SK-N-SH (cell line): ENCODE measurements at regions not wholly inside any gene's neighbourhood (a gene's known extent, or its start where the extent isn't known, plus 50 kb on each side); places are given as distances from the start of the nearest gene placed in this dataset.

Experiments
- CTCF ChIA-PET: fragments of 300-600, 350-600 bp; formaldehyde crosslinking; extraction: SDS; loops from one replicate; lab custom pipeline; 2021; lab: Yijun Ruan, JAX
- POLR2A ChIA-PET: fragments of 350-600 bp; sonication (Branson Sonifier 250); formaldehyde crosslinking; extraction: SDS; loops from one replicate; lab custom pipeline; 2020; ENCODE audit warnings: antibody characterized with exemption, inconsistent platforms; lab: Yijun Ruan, JAX
- DNase-seq: peaks from one replicate; pipeline ENCODE4 v3.0.0; 2012
- H2AFZ ChIP-seq: fragments of 200-600 bp; sonication (generic); 2 replicates; pipeline ENCODE4 v1.8.1; 2016; ENCODE audit warnings: antibody characterized with exemption, mild to moderate bottlenecking, low read depth
- H3F3A ChIP-seq: fragments of 200-600 bp; sonication (generic); replicated peaks from 2 replicates; pipeline ENCODE3; 2016; ENCODE audit warnings: antibody characterized with exemption, mild to moderate bottlenecking; ENCODE audit not compliant: insufficient read depth
- H3K27ac ChIP-seq, 2 experiments: fragments of 200-500 bp in 1 of 2; fragments of 200-600 bp in 1 of 2; sonication (Bioruptor generic) in 1 of 2; sonication (generic), shearing (Covaris generic) in 1 of 2; 2 replicates each; pipeline versions ENCODE4 v1.5.1 to v1.6.1; 2014 to 2016; ENCODE audit warnings: low read depth in 2 of 2, inconsistent platforms in 1 of 2, low read length in 1 of 2, mild to moderate bottlenecking in 1 of 2, mixed read lengths in 1 of 2
- H3K27me3 ChIP-seq: fragments of 200-600 bp; sonication (generic), shearing (Covaris generic); 2 replicates; pipeline ENCODE4 v1.6.1; 2016; ENCODE audit warnings: mixed run types; ENCODE audit not compliant: insufficient read depth
- H3K36me3 ChIP-seq, 2 experiments: fragments of 200-500 bp in 1 of 2; fragments of 200-600 bp in 1 of 2; sonication (Bioruptor generic) in 1 of 2; sonication (generic) in 1 of 2; replicated peaks in 1 of 2; 2 replicates each; pipeline versions ENCODE3 to v1.5.1; 2014 to 2016; ENCODE audit warnings: low read length in 1 of 2, mild to moderate bottlenecking in 1 of 2; ENCODE audit not compliant: insufficient read depth in 2 of 2, control insufficient read depth in 1 of 2
- H3K4me1 ChIP-seq, 2 experiments: fragments of 200-500 bp in 1 of 2; fragments of 200-600 bp in 1 of 2; sonication (Bioruptor generic) in 1 of 2; sonication (generic), shearing (Covaris generic) in 1 of 2; 2 replicates each; pipeline versions ENCODE4 v1.5.1 to v1.6.1; 2014 to 2016; ENCODE audit warnings: low read depth in 1 of 2, low read length in 1 of 2, mixed run types in 1 of 2; ENCODE audit not compliant: insufficient read depth in 2 of 2, control insufficient read depth in 1 of 2
- H3K4me2 ChIP-seq: fragments of 200-600 bp; sonication (generic), shearing (Covaris generic); 2 replicates; pipeline ENCODE4 v1.6.1; 2017; ENCODE audit warnings: mixed run types
- H3K4me3 ChIP-seq, 2 experiments: fragments of 200-500 bp in 1 of 2; fragments of 200-600 bp in 1 of 2; sonication (Bioruptor generic) in 1 of 2; sonication (generic), shearing (Covaris generic) in 1 of 2; 2 replicates each; pipeline versions ENCODE4 v1.5.1 to v1.8.1; 2014 to 2016; ENCODE audit warnings: low read depth in 2 of 2, inconsistent platforms in 1 of 2, low read length in 1 of 2, mild to moderate bottlenecking in 1 of 2, mixed read lengths in 1 of 2, moderate library complexity in 1 of 2
- H3K79me2 ChIP-seq: fragments of 200-600 bp; sonication (generic); 2 replicates; pipeline ENCODE4 v1.8.1; 2017; ENCODE audit warnings: mild to moderate bottlenecking; ENCODE audit not compliant: insufficient read depth
- H3K9ac ChIP-seq: fragments of 200-600 bp; sonication (generic); 2 replicates; pipeline ENCODE4 v1.6.1; 2017; ENCODE audit warnings: mixed run types
- H3K9me2 ChIP-seq: fragments of 200-600 bp; sonication (generic); 2 replicates; pipeline ENCODE4 v1.6.1; 2017; ENCODE audit warnings: mixed run types
- H3K9me3 ChIP-seq: fragments of 200-600 bp; sonication (generic); 2 replicates; pipeline ENCODE4 v1.6.1; 2017; ENCODE audit warnings: mixed run types, mild to moderate bottlenecking, moderate library complexity
- H4K20me1 ChIP-seq: fragments of 200-600 bp; sonication (generic); 2 replicates; pipeline ENCODE4 v1.6.1; 2017; ENCODE audit warnings: mild to moderate bottlenecking, mixed run types; ENCODE audit not compliant: insufficient read depth
- CHD2 ChIP-seq: fragments of 150-350 bp; IDR thresholded peaks from 2 replicates; pipeline ENCODE4 v1.6.1; 2018; ENCODE audit warnings: low read length; ENCODE audit not compliant: partially characterized antibody
- ELF1 ChIP-seq: IDR thresholded peaks from 2 replicates; pipeline ENCODE4 v1.4.0; 2012
- FOXJ3 ChIP-seq: sonication (generic); formaldehyde crosslinking; IDR thresholded peaks from 2 replicates; pipeline ENCODE4 v1.5.1; 2020; ENCODE audit warnings: mild to moderate bottlenecking, missing genetic modification reagents
- FOXM1 ChIP-seq: IDR thresholded peaks from 2 replicates; pipeline ENCODE4 v1.4.0; 2012; ENCODE audit warnings: low read depth, mild to moderate bottlenecking
- NFIC ChIP-seq: IDR thresholded peaks from 2 replicates; pipeline ENCODE4 v1.4.0; 2012; ENCODE audit warnings: borderline replicate concordance
- NRF1 ChIP-seq: IDR thresholded peaks from 2 replicates; pipeline ENCODE4 v1.6.1; 2012; ENCODE audit warnings: low read depth, mild to moderate bottlenecking, low read length
- RFX5 ChIP-seq: IDR thresholded peaks from 2 replicates; pipeline ENCODE4 v1.6.1; 2012; ENCODE audit warnings: mild to moderate bottlenecking, improper control_type of control experiment, low read length
- RXRA ChIP-seq: IDR thresholded peaks from 2 replicates; pipeline ENCODE4 v1.4.0; 2012; ENCODE audit warnings: low read depth, mild to moderate bottlenecking, borderline replicate concordance
- SIN3A ChIP-seq: IDR thresholded peaks from 2 replicates; pipeline ENCODE4 v1.6.1; 2012; ENCODE audit warnings: low read depth, mild to moderate bottlenecking, low read length, moderate library complexity, borderline replicate concordance
- TAF1 ChIP-seq: IDR thresholded peaks from 2 replicates; pipeline ENCODE4 v1.6.1; 2012; ENCODE audit warnings: low read depth, mild to moderate bottlenecking, low read length, moderate library complexity, borderline replicate concordance
- TCF12 ChIP-seq: IDR thresholded peaks from 2 replicates; pipeline ENCODE4 v1.4.0; 2012
- TEAD4 ChIP-seq: IDR thresholded peaks from 2 replicates; pipeline ENCODE4 v1.4.0; 2012; ENCODE audit warnings: mild to moderate bottlenecking, borderline replicate concordance; ENCODE audit not compliant: insufficient read depth
- WGBS: methylation state at CpG from one replicate; pipeline ENCODE4 v1.1.6; 2017; ENCODE audit warnings: low lambda C conversion rate; 5-methylcytosine and 5-hydroxymethylcytosine counted together
- TF ChIP-seq, protein P1 (sequence below): fragments of 150-350 bp; IDR thresholded peaks from 2 replicates; pipeline ENCODE4 v1.6.1; 2016; ENCODE audit warnings: mild to moderate bottlenecking, low read depth, low read length
- TF ChIP-seq, protein P2 (sequence below): IDR thresholded peaks from 2 replicates; pipeline ENCODE4 v1.4.0; 2012; ENCODE audit warnings: low read depth, borderline replicate concordance
- TF ChIP-seq, protein P3 (sequence below): IDR thresholded peaks from 2 replicates; pipeline ENCODE4; 2012
- TF ChIP-seq, protein P4 (sequence below): fragments of 150-350 bp; IDR thresholded peaks from 2 replicates; pipeline ENCODE4 v1.6.1; 2017; ENCODE audit warnings: antibody characterized with exemption, low read length, low read depth, borderline replicate concordance
- TF ChIP-seq, protein P5 (sequence below): fragments of 200-600 bp; sonication (generic); IDR thresholded peaks from 2 replicates; pipeline ENCODE4 v1.6.1; 2017; ENCODE audit warnings: antibody characterized with exemption, mild to moderate bottlenecking, moderate library complexity

DNA sequence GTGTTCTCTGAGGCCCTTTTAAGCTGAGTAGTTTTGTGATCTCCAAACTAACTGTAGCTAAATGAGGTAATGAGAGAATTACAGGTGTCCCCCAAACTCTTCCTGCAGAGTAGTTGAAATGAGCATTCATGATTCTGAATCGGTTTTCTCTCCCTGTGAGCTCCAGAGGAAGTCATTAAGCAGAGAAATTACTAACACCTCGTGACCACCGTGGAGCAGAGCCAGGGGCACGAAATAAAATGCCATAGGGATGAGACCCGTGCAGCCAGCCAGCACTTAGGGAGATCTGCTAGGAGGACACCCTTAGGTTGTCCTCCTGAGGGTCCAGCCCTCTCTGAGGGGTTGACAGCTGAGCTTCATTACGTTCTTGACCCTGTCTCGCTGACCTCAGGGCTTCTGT, 79.5 kb downstream of the SLC25A47 start:
- POLR2A ChIA-PET, result no interaction called here
- Histone ChIP-seq H3K79me2 (no peaks in the 10 kb centered on the region; the same call in 1 of the 2 replicates), H3K27ac (peak overlapping the region in 1 of 2 experiments; percentile 100; a peak in 2 of 4 replicates), H3K9me2 (no peaks in the 10 kb centered on the region), H2AFZ (no peak overlapping the region), H3K4me2 (no peak overlapping the region), H3K36me3 (no peaks in the 10 kb centered on the region), H4K20me1 (no peaks in the 10 kb centered on the region), H3K9me3 (no peaks in the 10 kb centered on the region), H3K4me1 (peaks cover 5 to 83% of the 10 kb centered on the region in 2 experiments; a peak in 2 of 4 replicates), H3K9ac (no peak overlapping the region), H3K27me3 (no peaks in the 10 kb centered on the region), H3F3A (no peaks in the 10 kb centered on the region), H3K4me3 (no peak overlapping the region)
- CTCF ChIA-PET, result interaction anchor here (0.8 to 2.5 kb wide), 6 partner anchors 15 to 336 kb away, joined by 3 to 25 read pairs (median 4); no protein-coding TSS in a partner anchor
- no peak for DNase-seq
- TF ChIP-seq FOXJ3 (CRISPR knock-in tag) (no peak), TAF1 (no peak), RXRA (no peak), NFIC (no peak), SIN3A (no peak)
- TF ChIP-seq, protein P1, sequence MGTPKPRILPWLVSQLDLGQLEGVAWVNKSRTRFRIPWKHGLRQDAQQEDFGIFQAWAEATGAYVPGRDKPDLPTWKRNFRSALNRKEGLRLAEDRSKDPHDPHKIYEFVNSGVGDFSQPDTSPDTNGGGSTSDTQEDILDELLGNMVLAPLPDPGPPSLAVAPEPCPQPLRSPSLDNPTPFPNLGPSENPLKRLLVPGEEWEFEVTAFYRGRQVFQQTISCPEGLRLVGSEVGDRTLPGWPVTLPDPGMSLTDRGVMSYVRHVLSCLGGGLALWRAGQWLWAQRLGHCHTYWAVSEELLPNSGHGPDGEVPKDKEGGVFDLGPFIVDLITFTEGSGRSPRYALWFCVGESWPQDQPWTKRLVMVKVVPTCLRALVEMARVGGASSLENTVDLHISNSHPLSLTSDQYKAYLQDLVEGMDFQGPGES, result no peak
- TF ChIP-seq, protein P2, sequence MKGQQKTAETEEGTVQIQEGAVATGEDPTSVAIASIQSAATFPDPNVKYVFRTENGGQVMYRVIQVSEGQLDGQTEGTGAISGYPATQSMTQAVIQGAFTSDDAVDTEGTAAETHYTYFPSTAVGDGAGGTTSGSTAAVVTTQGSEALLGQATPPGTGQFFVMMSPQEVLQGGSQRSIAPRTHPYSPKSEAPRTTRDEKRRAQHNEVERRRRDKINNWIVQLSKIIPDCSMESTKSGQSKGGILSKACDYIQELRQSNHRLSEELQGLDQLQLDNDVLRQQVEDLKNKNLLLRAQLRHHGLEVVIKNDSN, result no peak
- TF ChIP-seq, protein P3, sequence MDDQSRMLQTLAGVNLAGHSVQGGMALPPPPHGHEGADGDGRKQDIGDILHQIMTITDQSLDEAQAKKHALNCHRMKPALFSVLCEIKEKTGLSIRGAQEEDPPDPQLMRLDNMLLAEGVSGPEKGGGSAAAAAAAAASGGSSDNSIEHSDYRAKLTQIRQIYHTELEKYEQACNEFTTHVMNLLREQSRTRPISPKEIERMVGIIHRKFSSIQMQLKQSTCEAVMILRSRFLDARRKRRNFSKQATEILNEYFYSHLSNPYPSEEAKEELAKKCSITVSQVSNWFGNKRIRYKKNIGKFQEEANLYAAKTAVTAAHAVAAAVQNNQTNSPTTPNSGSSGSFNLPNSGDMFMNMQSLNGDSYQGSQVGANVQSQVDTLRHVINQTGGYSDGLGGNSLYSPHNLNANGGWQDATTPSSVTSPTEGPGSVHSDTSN, result no peak
- TF ChIP-seq, protein P4, sequence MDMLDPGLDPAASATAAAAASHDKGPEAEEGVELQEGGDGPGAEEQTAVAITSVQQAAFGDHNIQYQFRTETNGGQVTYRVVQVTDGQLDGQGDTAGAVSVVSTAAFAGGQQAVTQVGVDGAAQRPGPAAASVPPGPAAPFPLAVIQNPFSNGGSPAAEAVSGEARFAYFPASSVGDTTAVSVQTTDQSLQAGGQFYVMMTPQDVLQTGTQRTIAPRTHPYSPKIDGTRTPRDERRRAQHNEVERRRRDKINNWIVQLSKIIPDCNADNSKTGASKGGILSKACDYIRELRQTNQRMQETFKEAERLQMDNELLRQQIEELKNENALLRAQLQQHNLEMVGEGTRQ, result no peak
- WGBS, result 71% methylated on average over 7 of the region's 7 CpGs

DNA sequence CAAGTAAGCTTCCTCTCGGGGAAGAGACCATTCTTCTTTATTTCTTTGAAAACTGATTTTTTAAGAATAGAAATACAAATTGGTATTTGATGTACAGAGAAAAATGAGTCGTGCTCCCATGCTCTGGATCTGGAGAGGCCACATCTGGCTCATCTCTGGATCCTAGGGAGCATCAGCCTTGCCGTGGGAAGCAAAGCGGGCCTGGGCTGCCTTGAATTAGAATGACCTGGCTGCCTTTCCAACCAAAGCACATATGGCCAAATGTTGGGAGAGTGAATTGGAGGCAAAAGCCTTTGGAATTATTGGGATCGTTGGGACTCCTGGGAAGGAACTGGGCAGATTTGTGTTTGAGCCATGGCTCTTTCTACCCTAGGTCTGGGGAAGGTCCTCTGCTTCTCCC, 80.0 kb downstream of the SLC25A47 start:
- TF ChIP-seq FOXM1 (no peak), CHD2 (no peak), RXRA (no peak), NRF1 (no peak), RFX5 (no peak), TCF12 (no peak), ELF1 (no peak), FOXJ3 (CRISPR knock-in tag) (no peak), TEAD4 (no peak)
- TF ChIP-seq, protein P2, result no peak
- TF ChIP-seq, protein P5, sequence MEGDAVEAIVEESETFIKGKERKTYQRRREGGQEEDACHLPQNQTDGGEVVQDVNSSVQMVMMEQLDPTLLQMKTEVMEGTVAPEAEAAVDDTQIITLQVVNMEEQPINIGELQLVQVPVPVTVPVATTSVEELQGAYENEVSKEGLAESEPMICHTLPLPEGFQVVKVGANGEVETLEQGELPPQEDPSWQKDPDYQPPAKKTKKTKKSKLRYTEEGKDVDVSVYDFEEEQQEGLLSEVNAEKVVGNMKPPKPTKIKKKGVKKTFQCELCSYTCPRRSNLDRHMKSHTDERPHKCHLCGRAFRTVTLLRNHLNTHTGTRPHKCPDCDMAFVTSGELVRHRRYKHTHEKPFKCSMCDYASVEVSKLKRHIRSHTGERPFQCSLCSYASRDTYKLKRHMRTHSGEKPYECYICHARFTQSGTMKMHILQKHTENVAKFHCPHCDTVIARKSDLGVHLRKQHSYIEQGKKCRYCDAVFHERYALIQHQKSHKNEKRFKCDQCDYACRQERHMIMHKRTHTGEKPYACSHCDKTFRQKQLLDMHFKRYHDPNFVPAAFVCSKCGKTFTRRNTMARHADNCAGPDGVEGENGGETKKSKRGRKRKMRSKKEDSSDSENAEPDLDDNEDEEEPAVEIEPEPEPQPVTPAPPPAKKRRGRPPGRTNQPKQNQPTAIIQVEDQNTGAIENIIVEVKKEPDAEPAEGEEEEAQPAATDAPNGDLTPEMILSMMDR, result no peak
- TF ChIP-seq, protein P4, result no peak
- TF ChIP-seq, all 33 proteins: peak for 0
- no peaks in the 10 kb centered on the region for H3K27me3 ChIP-seq
- H3K9me2 ChIP-seq, result no peaks in the 10 kb centered on the region
- no peak overlapping the region for H2AFZ ChIP-seq
- peak overlapping the region in 1 of 2 experiments; percentile 100; a peak in 2 of 4 replicates for H3K27ac ChIP-seq
- peaks cover 5 to 87% of the 10 kb centered on the region in 2 experiments; a peak in 2 of 4 replicates for H3K4me1 ChIP-seq
- no peak overlapping the region for H3K4me3 ChIP-seq
- 85% methylated on average over 4 of the region's 5 CpGs for WGBS
- no peak for DNase-seq
- no peaks in the 10 kb centered on the region for H4K20me1 ChIP-seq
- CTCF ChIA-PET, result interaction anchor here (0.8 to 2.9 kb wide), 9 partner anchors 11 to 378 kb away, joined by 3 to 25 read pairs (median 4); no protein-coding TSS in a partner anchor
- H3K4me2 ChIP-seq, result no peak overlapping the region
- no peaks in the 10 kb centered on the region for H3F3A ChIP-seq
- no peaks in the 10 kb centered on the region for H3K9me3 ChIP-seq
- POLR2A ChIA-PET, result no interaction called here
- H3K9ac ChIP-seq, result no peak overlapping the region
- no peaks in the 10 kb centered on the region; the same call in 1 of the 2 replicates for H3K79me2 ChIP-seq
- no peaks in the 10 kb centered on the region for H3K36me3 ChIP-seq
